HG02642 (cell line): ENCODE measurements at regions not wholly inside any gene's neighbourhood (a gene's known extent, or its start where the extent isn't known, plus 50 kb on each side); places are given as distances from the start of the nearest gene placed in this dataset.

Experiments used
- ATAC-seq: cut with Tn5 transposase; IDR thresholded peaks from one replicate; pipeline ENCODE4 v1.9.1; 2021; ENCODE audit warnings: mild to moderate bottlenecking; ENCODE audit not compliant: unreplicated experiment, poor library complexity

GRCh38 chr15:77742570-77742969, 109.9 kb upstream of the LINGO1 start:
- no peak for ATAC-seq

DNA sequence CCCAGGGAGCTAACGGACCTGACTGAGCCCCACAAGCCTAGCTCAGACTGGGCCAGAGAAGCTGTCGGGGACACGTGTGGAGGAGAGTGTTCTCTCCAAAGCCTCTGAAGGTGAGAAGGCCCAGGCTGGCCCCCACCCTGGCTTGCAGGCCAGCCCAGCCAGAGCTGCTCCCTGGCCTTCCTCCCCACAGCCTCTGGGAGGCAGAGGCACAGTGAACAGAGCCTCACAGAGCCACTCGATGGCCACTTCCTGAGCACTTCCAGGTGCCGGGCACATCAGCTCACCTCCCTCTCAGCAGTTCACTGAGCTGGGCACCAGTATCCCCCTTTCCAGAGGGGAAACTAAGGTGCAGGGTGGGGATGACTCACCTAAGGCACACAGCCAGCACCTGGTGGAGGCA, 109.4 kb upstream of the LINGO1 start:
- no peak for ATAC-seq

- ATAC-seq = no peak
Measured at GRCh38 chr15:77741106-77741505, 108.4 kb upstream of the LINGO1 start.

- no peak for ATAC-seq
Measured at GRCh38 chr15:77739591-77740378, 107.1 kb upstream of the LINGO1 start.

DNA sequence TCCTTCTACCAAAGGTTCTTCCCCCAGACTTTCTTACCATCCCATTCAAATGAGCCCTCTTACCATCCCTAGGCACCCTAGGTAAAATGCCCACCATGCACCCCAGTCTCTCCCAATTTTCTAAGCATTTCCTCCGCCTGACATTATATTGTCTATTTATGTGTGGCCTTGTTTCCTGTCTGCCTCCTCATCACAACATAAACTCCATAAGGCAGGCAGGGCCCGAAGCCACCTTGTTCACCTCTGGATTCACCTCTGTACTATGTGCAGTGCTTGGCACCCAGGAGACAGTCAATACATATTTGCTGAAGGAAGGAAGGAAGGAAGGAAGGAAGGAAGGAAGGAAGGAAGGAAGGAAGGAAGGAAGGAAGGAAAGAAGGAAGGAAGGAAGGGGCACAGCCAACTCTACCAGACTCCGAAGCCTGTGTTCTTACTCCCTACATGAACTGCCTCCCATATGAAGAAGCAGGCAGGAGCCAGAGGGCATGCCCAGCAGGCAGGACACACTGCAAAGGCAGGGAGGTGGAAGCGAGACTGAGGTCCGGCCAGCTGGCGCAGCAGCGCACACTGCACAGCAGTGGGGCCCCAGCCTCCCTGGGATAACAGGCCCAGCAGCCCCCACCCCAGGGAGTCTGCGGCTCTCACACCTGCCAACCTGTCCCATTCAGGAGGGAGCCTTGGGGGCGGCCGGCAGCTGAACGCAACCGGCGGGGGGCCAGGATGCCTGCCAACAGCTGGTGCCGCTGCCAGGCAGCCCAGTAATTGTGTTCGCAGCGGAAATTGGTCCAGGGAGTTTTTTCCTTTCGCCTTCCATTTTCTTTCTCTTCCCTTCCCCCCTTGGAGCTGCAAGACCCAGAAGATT, 106.0 kb upstream of the LINGO1 start:
- no peak for ATAC-seq

- no peak for ATAC-seq
Measured at GRCh38 chr15:77738038-77738370, 105.3 kb upstream of the LINGO1 start.

- ATAC-seq = no peak
Measured at GRCh38 chr15:77737238-77738037, 104.7 kb upstream of the LINGO1 start.

DNA sequence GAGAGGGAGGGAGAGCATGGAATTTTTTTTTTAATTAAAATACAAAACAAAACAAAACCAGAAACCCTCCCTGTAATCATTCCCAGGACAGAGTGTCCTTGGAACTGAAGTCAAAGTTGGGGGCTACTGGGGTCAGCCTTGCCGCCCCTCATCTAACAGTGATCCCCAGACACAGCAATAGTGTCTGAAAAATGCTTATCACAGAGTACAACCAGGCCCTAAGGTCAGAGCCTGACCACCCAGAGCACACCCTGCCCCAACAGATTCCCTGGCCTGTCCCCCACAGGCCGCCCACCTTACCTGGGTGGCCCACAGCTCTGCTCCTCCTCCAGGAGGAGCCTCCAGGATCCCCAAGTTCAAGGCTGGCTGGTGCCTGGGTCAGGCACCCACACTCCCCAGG, 101.6 kb upstream of the LINGO1 start:
- ATAC-seq = no peak

- no peak for ATAC-seq
Measured at GRCh38 chr15:77733579-77734300, 101.0 kb upstream of the LINGO1 start.

GRCh38 chr15:77732514-77733335, 100.0 kb upstream of the LINGO1 start:
- ATAC-seq = no peak

GRCh38 chr15:77731945-77732344, 99.2 kb upstream of the LINGO1 start:
- no peak for ATAC-seq

- no peak for ATAC-seq
Measured at GRCh38 chr15:77731067-77731466, 98.4 kb upstream of the LINGO1 start.

DNA sequence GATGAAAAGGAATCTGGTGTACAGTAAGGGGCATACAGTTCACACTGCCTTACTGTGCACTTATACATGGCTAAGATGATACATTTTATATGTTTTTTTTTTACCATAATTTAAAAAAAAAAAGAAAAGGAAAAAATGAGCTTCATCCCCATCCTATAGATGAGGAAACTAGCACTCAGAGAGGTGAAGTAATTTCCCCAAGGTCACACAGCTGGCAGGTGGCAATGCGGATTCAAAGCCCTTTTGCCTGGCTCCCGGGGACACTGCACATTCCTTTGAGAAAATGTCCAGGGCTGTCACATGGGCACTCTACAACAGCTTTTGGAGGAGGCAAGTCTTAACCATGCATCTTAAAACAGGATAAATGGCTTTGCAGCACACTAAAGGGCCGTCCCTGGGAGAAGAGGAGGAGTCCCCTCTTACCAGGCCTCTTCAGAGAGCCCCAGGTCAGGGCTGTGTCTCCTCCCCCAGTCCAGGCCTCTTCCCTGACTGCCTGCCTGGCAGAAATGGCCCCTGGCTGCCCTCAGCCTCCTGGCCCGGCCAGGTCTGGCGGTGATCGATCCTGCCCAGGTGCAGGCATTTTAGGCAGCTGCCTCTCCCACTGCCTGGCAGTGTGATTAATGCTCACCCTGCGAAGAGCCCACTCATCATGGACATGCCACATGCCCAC, 95.1 kb upstream of the LINGO1 start:
- ATAC-seq = no peak

- no peak for ATAC-seq
Measured at GRCh38 chr15:77724715-77725114, 92.0 kb upstream of the LINGO1 start.

DNA sequence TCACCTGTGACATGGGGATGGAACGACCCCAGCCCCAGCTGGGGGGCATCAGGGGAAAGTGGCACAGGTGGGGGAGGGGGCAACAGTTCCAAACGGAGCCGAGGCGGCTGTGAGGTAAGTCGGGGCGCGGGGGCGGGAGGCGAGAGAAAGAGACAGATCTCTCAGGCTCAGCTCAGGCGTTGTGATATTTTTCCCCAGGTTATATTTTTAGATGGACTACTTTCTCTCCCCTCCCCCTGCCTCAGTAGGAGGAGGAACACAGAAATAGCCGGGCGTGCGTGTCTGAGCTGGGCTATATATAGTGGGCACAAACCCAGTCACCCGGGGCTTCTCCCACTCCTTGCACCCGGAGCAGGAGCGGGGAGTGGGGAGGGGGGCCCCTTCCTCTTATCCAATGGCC, 91.0 kb upstream of the LINGO1 start:
- ATAC-seq = no peak

DNA sequence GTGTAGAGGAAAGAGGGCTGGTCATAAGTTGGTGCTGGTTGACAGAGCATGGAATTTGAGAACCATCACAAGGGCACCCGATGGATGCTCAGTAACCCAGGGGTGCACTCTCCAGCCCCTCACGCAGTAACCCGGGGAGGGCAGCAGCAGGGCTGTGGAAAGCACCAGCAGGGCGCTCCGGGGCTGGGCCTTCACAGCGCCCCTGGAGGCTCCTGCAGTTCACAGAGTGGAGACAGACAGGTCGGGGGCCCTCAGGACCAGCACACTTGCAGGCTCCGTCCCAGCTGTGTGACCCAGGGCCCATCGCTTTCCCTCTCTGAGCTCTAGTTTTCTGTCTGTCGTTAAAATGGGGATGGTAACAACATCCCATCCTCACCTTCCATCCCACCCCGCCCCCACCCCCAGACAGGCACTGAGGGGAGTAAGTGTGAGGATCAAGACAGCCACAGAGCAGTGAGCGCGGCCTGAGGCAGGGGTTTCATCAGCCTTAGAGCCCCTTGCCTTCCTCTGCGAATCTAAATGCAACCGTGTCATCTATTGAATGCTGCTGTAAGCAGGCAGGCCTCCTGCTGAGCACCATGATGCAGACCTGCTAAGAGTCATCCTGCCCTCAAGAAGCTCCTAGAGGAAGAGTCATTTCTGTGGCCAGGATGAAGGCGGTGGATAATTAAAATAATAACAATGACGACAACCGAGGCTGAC, 90.2 kb upstream of the LINGO1 start:
- no peak for ATAC-seq

- ATAC-seq = no peak
Measured at GRCh38 chr15:77721963-77722362, 89.3 kb upstream of the LINGO1 start.

GRCh38 chr15:77720655-77721054, 87.9 kb upstream of the LINGO1 start:
- ATAC-seq = no peak
